BJ (cell line): ENCODE measurements at regions not wholly inside any gene's neighbourhood (a gene's known extent, or its start where the extent isn't known, plus 50 kb on each side); places are given as distances from the start of the nearest gene placed in this dataset.

ENCODE experiments used
- CTCF ChIA-PET: fragments of 350-600 bp; formaldehyde crosslinking; extraction: SDS; loops from one replicate; lab custom pipeline; 2021; ENCODE audit warnings: antibody characterized with exemption, inconsistent platforms; lab: Yijun Ruan, JAX
- POLR2A ChIA-PET: fragments of 300-600 bp; sonication (Branson Sonifier 250); formaldehyde crosslinking; extraction: SDS; loops from one replicate; lab custom pipeline; 2021; ENCODE audit warnings: antibody characterized with exemption; lab: Charles Lee
- DNase-seq: peaks from one replicate; pipeline ENCODE4 v3.0.0-alpha.2; 2011; ENCODE audit warnings: low read depth
- H3K27me3 ChIP-seq: 2 replicates; pipeline ENCODE4 v1.6.0; 2011; ENCODE audit warnings: low read length; ENCODE audit not compliant: control insufficient read depth, insufficient read depth
- H3K36me3 ChIP-seq: 2 replicates; pipeline ENCODE4 v1.5.1; 2011; ENCODE audit warnings: low read length; ENCODE audit not compliant: control insufficient read depth, insufficient read depth
- H3K4me3 ChIP-seq: 2 replicates; pipeline ENCODE4 v1.5.1; 2011; ENCODE audit warnings: low read depth, mild to moderate bottlenecking, control low read depth, low read length
- CTCF ChIP-seq: IDR thresholded peaks from 2 replicates; pipeline ENCODE4 v1.5.1; 2011; ENCODE audit warnings: low read depth, mild to moderate bottlenecking, control low read depth, inconsistent platforms, low read length, moderate library complexity; ENCODE audit not compliant: insufficient read depth

GRCh38 chr1:5564578-5565257, 427.5 kb downstream of the NPHP4 start:
- POLR2A ChIA-PET = no interaction called here
- TF ChIP-seq CTCF = no peak
- Histone ChIP-seq H3K36me3 (no peaks in the 10 kb centered on the region), H3K27me3 (no peaks in the 10 kb centered on the region), H3K4me3 (no peak overlapping the region)
- no peak for DNase-seq
- CTCF ChIA-PET = no interaction called here

- H3K36me3 ChIP-seq = no peaks in the 10 kb centered on the region
- no peak for DNase-seq
- TF ChIP-seq CTCF = no peak
- CTCF ChIA-PET = no interaction called here
- no peak overlapping the region for H3K4me3 ChIP-seq
- POLR2A ChIA-PET = no interaction called here
- H3K27me3 ChIP-seq = no peaks in the 10 kb centered on the region
These were observed 428.2 kb downstream of the NPHP4 start for GRCh38 chr1:5563861-5564577.

- no peaks in the 10 kb centered on the region for H3K36me3 ChIP-seq
- CTCF ChIA-PET = no interaction called here
- POLR2A ChIA-PET = no interaction called here
- DNase-seq = no peak
- no peak for TF ChIP-seq CTCF
- H3K27me3 ChIP-seq = no peaks in the 10 kb centered on the region
- H3K4me3 ChIP-seq = no peak overlapping the region
These were observed 429.5 kb downstream of the NPHP4 start for GRCh38 chr1:5562769-5563168.

GRCh38 chr1:5562331-5562730, 429.9 kb downstream of the NPHP4 start:
- POLR2A ChIA-PET = no interaction called here

More at GRCh38 chr1:5562331-5562730, 429.9 kb downstream of the NPHP4 start:
- no peak for DNase-seq
- Histone ChIP-seq H3K27me3 (no peaks in the 10 kb centered on the region), H3K36me3 (no peaks in the 10 kb centered on the region), H3K4me3 (no peak overlapping the region)
- TF ChIP-seq CTCF = no peak
- CTCF ChIA-PET = no interaction called here
